ENCODE measurements at regions not wholly inside any gene's neighbourhood (a gene's known extent, or its start where the extent isn't known, plus 50 kb on each side); places are given as distances from the start of the nearest gene placed in this dataset.

DNA sequence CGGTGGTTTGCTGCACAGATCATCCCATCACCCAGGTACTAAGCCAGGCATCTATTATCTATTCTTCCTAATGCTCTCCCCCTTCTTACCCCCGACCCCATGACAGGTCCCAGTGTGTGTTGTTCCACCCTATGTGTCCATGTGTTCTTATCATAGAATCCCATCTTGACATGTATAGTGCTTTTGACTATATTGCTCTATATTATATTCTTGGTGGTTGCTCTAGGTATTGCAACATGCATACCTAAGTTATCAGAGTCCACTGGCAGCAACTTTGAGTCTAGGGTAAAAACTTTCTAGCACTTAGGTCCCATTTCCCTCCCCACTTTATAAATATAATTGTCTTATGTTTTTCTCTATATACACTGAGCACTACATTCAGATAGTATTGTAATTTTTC lies 170.3 kb downstream of the TBX22 start:
- no peaks in the 10 kb centered on the region for H3K23me2 ChIP-seq (ENCODE audit: low read depth, low read length)
- FAIRE-seq, result no peak
- no peak overlapping the region for H3K18ac ChIP-seq (ENCODE audit: extremely low read depth, low read length)
- H4K8ac ChIP-seq (ENCODE audit: extremely low read depth, insufficient read depth, low read length), result no peak overlapping the region
- ChIA-PET POLR2A (ENCODE audit: partially characterized antibody) (no interaction called here), CTCF (ENCODE audit: partially characterized antibody) (no interaction called here)
- H3K56ac ChIP-seq (replicated peaks; ENCODE audit: insufficient read length, low read depth, low read length), result no peak overlapping the region
- no peaks in the 10 kb centered on the region for H3K27me3 ChIP-seq (replicated peaks in 1 of 4; ENCODE audit: control insufficient read depth in 3 of 4, extremely low read depth in 1 of 4, insufficient read depth in 3 of 4, low read length in 3 of 4)
- TF ChIP-seq ASH2L (IDR thresholded peaks at IDR 0.05; ENCODE audit: low read length) (no peak), HDAC6 (IDR thresholded peaks at IDR 0.05; ENCODE audit: low read depth, low read length) (no peak), POU5F1 (IDR thresholded peaks at IDR 0.05; ENCODE audit: low read depth, low read length) (no peak)
- TF ChIP-seq, protein P1, sequence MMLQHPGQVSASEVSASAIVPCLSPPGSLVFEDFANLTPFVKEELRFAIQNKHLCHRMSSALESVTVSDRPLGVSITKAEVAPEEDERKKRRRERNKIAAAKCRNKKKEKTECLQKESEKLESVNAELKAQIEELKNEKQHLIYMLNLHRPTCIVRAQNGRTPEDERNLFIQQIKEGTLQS (IDR thresholded peaks at IDR 0.05; ENCODE audit: insufficient read depth, low read depth, low read length), result no peak
- H3K79me1 ChIP-seq (ENCODE audit: low read depth, low read length), result no peaks in the 10 kb centered on the region
- H2BK120ac ChIP-seq (replicated peaks; ENCODE audit: low read depth, low read length), result no peak overlapping the region
- H2BK15ac ChIP-seq (ENCODE audit: low read length), result no peak overlapping the region
- H3K79me2 ChIP-seq (ENCODE audit: control insufficient read depth in 1 of 2, insufficient read depth in 2 of 2, low read length in 2 of 2), result no peaks in the 10 kb centered on the region
- H4K91ac ChIP-seq (replicated peaks; ENCODE audit: insufficient read length, low read length), result no peak overlapping the region
- no peak overlapping the region for H3K4me3 ChIP-seq (ENCODE audit: extremely low read depth in 1 of 4, insufficient read depth in 2 of 4, low read depth in 3 of 4, low read length in 4 of 4)
- H3K9me3 ChIP-seq (ENCODE audit: insufficient read depth in 2 of 2, low read depth in 1 of 2, low read length in 1 of 2), result no peaks in the 10 kb centered on the region
- no peak overlapping the region for H2BK5ac ChIP-seq (ENCODE audit: low read depth, low read length)
- no peak overlapping the region for H3K27ac ChIP-seq (ENCODE audit: low read depth, low read length)
- no peaks in the 10 kb centered on the region for H4K20me1 ChIP-seq (replicated peaks in 1 of 2; ENCODE audit: control insufficient read depth in 1 of 2, insufficient read depth in 2 of 2, low read length in 2 of 2)
- H3K4me1 ChIP-seq (replicated peaks in 1 of 4; ENCODE audit: control insufficient read depth in 3 of 4, insufficient read depth in 4 of 4, low read length in 3 of 4), result no peaks in the 10 kb centered on the region
- no peak overlapping the region for H3K23ac ChIP-seq (ENCODE audit: insufficient read length)
- no peak overlapping the region for H3K14ac ChIP-seq (ENCODE audit: insufficient read length)
- 88% methylated on average over 1 of the region's 2 CpGs; no CpG with 5 or more reads in 1 of the 2 experiments for WGBS, 2 experiments (ENCODE audit: extremely low coverage in 1 of 2, insufficient coverage in 1 of 2, insufficient read length in 1 of 2, insufficient replicate concordance in 2 of 2, low coverage in 1 of 2, low lambda C conversion rate in 2 of 2, missing lambda C conversion rate in 1 of 2)
- no peak overlapping the region for H3K4me2 ChIP-seq (ENCODE audit: insufficient read depth in 1 of 2, low read depth in 2 of 2, low read length in 2 of 2)
- DNase-seq (ENCODE audit: low read depth in 1 of 2, low spot score in 2 of 2), result no peak
- no peak overlapping the region for H3K9ac ChIP-seq (replicated peaks in 1 of 4; ENCODE audit: extremely low read depth in 1 of 4, low read depth in 3 of 4, low read length in 3 of 4)
- H2BK20ac ChIP-seq (ENCODE audit: low read length), result no peak overlapping the region
- no peaks in the 10 kb centered on the region for H3K36me3 ChIP-seq (ENCODE audit: control insufficient read depth in 2 of 4, insufficient read depth in 4 of 4, low read length in 3 of 4)
- H3K4ac ChIP-seq (replicated peaks; ENCODE audit: insufficient read length, low read depth, low read length), result no peak overlapping the region
- no peak overlapping the region for H4K5ac ChIP-seq (ENCODE audit: insufficient read length, low read depth, low read length)
- no peak overlapping the region for H2BK12ac ChIP-seq (ENCODE audit: low read depth, low read length)
- no peak overlapping the region for H2AFZ ChIP-seq (ENCODE audit: low read length)
- no peak overlapping the region for H2AK5ac ChIP-seq (ENCODE audit: low read depth, low read length)
